ENCODE measurements at regions not wholly inside any gene's neighbourhood (a gene's known extent, or its start where the extent isn't known, plus 50 kb on each side); places are given as distances from the start of the nearest gene placed in this dataset.

GRCh38 chr4:11548597-11549082 lies 119.9 kb upstream of the HS3ST1 start:
- H3K36me3 ChIP-seq (ENCODE audit: control insufficient read depth, low read depth, low read length): no peaks in the 10 kb centered on the region
- no peaks in the 10 kb centered on the region for H3K27me3 ChIP-seq (ENCODE audit: control insufficient read depth, insufficient read depth, low read length)
- no peak overlapping the region for H3K9ac ChIP-seq (ENCODE audit: low read length)
- no peak overlapping the region for H3K4me3 ChIP-seq (ENCODE audit: low read length)
- no peaks in the 10 kb centered on the region for H3K9me3 ChIP-seq (ENCODE audit: control insufficient read depth, low read depth, low read length)
- H3K27ac ChIP-seq (ENCODE audit: low read length): no peak overlapping the region
- no peaks in the 10 kb centered on the region for H3K4me1 ChIP-seq (ENCODE audit: control insufficient read depth, low read depth, low read length)

DNA sequence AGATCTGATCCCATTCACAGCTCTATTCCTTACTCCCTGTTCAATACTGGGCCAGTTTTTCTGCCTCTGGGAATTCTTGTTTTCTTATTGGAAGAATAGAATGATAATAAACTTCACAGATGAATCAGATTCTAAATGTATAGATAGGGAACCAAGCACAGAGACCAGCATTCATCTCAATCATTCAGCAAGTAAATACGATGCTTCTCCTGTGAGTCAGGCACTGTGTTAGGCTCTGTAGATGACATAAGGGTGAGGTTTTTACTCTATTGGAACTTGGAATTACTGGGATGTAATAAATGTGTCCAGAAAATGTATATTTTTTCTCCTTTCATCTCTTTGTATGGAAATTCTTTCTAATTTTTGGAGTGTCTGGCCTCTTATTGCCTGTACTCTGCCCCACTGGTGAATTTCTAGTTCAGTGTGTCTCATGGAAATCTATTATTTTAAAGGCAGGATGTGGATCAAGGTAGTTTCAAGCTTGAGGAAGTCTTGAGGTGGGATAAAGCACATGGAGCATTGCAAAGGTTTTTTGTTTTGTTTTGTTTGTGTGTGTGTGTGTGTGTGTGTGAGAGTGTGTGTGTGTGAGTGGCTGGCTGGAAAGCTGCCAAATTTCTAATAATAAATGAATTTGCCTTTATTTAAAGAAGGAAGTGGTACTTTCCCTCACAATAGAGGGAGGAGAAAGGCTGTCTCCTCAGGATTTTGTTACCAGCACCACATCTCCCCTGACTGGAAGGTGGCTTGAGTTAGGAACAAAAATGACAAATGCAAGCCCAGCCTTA lies 117.9 kb upstream of the HS3ST1 start:
- H3K27me3 ChIP-seq (ENCODE audit: control insufficient read depth, insufficient read depth, low read length): no peaks in the 10 kb centered on the region
- H3K4me1 ChIP-seq (ENCODE audit: control insufficient read depth, low read depth, low read length): no peaks in the 10 kb centered on the region
- no peaks in the 10 kb centered on the region for H3K36me3 ChIP-seq (ENCODE audit: control insufficient read depth, low read depth, low read length)
- no peak overlapping the region for H3K27ac ChIP-seq (ENCODE audit: low read length)
- H3K9ac ChIP-seq (ENCODE audit: low read length): no peak overlapping the region
- no peak overlapping the region for H3K4me3 ChIP-seq (ENCODE audit: low read length)
- H3K9me3 ChIP-seq (ENCODE audit: control insufficient read depth, low read depth, low read length): no peaks in the 10 kb centered on the region

- Histone ChIP-seq H3K4me1 (ENCODE audit: control insufficient read depth, low read depth, low read length) (no peaks in the 10 kb centered on the region), H3K27me3 (ENCODE audit: control insufficient read depth, insufficient read depth, low read length) (no peaks in the 10 kb centered on the region), H3K9me3 (ENCODE audit: control insufficient read depth, low read depth, low read length) (no peaks in the 10 kb centered on the region), H3K36me3 (ENCODE audit: control insufficient read depth, low read depth, low read length) (no peaks in the 10 kb centered on the region), H3K9ac (ENCODE audit: low read length) (no peak overlapping the region), H3K27ac (ENCODE audit: low read length) (no peak overlapping the region), H3K4me3 (ENCODE audit: low read length) (no peak overlapping the region)
Measured at GRCh38 chr4:11545651-11546050, 117.0 kb upstream of the HS3ST1 start.

DNA sequence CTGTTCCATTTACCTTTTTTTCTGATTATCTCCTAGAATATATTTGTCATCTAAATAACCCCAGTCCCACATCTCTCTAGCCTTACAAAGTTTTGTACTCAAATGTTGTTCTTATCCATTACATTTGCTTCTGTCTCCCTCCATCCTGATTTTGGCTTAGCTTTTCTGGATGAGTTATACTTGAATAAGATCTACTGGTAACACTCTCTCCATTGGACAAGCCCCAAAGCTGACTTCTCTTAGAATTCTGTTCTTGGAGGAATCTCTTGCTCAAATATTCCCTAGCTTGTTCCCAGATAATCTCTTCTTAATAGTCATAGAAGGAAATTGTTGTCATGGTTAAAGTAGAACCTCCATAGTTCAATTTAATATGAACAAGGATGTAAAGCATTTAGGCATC lies 115.5 kb upstream of the HS3ST1 start:
- H3K4me3 ChIP-seq (ENCODE audit: low read length): no peak overlapping the region
- no peaks in the 10 kb centered on the region for H3K27me3 ChIP-seq (ENCODE audit: control insufficient read depth, insufficient read depth, low read length)
- no peak overlapping the region for H3K9ac ChIP-seq (ENCODE audit: low read length)
- no peak overlapping the region for H3K27ac ChIP-seq (ENCODE audit: low read length)
- no peaks in the 10 kb centered on the region for H3K36me3 ChIP-seq (ENCODE audit: control insufficient read depth, low read depth, low read length)
- no peaks in the 10 kb centered on the region for H3K9me3 ChIP-seq (ENCODE audit: control insufficient read depth, low read depth, low read length)
- no peaks in the 10 kb centered on the region for H3K4me1 ChIP-seq (ENCODE audit: control insufficient read depth, low read depth, low read length)

GRCh38 chr4:11543706-11544105 lies 115.0 kb upstream of the HS3ST1 start:
- Histone ChIP-seq H3K4me1 (ENCODE audit: control insufficient read depth, low read depth, low read length) (no peaks in the 10 kb centered on the region), H3K36me3 (ENCODE audit: control insufficient read depth, low read depth, low read length) (no peaks in the 10 kb centered on the region), H3K27ac (ENCODE audit: low read length) (no peak overlapping the region), H3K4me3 (ENCODE audit: low read length) (no peak overlapping the region), H3K9me3 (ENCODE audit: control insufficient read depth, low read depth, low read length) (no peaks in the 10 kb centered on the region), H3K27me3 (ENCODE audit: control insufficient read depth, insufficient read depth, low read length) (no peaks in the 10 kb centered on the region), H3K9ac (ENCODE audit: low read length) (no peak overlapping the region)

DNA sequence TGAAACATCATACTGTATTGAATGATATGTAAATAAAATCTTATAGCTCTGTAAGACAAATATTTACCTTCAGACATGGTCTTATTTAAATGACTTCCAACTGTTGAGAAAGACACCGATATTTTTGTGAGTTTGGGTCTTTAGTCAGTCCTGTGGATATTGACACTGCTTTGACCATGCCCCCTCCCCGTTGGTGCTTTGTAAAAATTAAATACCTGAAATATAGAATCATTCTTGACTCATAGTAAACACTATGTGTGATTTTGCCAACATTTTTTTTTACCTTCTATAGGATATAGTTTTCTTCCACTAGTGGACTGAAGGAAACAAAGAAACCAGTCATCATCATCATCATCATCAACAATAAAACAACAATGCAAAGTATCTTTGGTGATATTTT lies 114.3 kb upstream of the HS3ST1 start:
- H3K27me3 ChIP-seq (ENCODE audit: control insufficient read depth, insufficient read depth, low read length): no peaks in the 10 kb centered on the region
- no peaks in the 10 kb centered on the region for H3K4me1 ChIP-seq (ENCODE audit: control insufficient read depth, low read depth, low read length)
- no peaks in the 10 kb centered on the region for H3K36me3 ChIP-seq (ENCODE audit: control insufficient read depth, low read depth, low read length)
- H3K9me3 ChIP-seq (ENCODE audit: control insufficient read depth, low read depth, low read length): no peaks in the 10 kb centered on the region
- no peak overlapping the region for H3K9ac ChIP-seq (ENCODE audit: low read length)
- H3K27ac ChIP-seq (ENCODE audit: low read length): no peak overlapping the region
- no peak overlapping the region for H3K4me3 ChIP-seq (ENCODE audit: low read length)

DNA sequence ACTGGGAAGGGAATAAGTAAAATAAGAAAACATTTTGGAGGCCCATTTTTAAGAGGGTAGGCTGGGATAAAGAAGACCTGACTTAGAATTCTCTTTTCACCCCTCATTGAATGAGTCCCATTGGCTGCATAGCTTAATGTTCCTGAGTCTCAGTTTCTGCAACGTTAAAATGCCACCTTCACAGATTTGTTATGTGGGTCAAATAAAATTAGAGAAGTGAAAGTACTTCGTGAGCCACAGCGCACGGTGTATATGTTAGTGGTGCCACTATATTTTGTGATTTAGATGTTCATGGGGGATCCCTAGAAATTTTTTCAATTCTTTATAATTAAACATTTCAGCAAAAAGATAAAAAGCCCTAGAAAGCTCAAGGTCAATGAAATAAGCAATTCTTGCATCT lies 109.2 kb upstream of the HS3ST1 start:
- Histone ChIP-seq H3K27me3 (ENCODE audit: control insufficient read depth, insufficient read depth, low read length) (no peaks in the 10 kb centered on the region), H3K9ac (ENCODE audit: low read length) (no peak overlapping the region), H3K36me3 (ENCODE audit: control insufficient read depth, low read depth, low read length) (no peaks in the 10 kb centered on the region), H3K4me1 (ENCODE audit: control insufficient read depth, low read depth, low read length) (peaks cover 3% of the 10 kb centered on the region), H3K27ac (ENCODE audit: low read length) (no peak overlapping the region), H3K4me3 (ENCODE audit: low read length) (no peak overlapping the region), H3K9me3 (ENCODE audit: control insufficient read depth, low read depth, low read length) (no peaks in the 10 kb centered on the region)

DNA sequence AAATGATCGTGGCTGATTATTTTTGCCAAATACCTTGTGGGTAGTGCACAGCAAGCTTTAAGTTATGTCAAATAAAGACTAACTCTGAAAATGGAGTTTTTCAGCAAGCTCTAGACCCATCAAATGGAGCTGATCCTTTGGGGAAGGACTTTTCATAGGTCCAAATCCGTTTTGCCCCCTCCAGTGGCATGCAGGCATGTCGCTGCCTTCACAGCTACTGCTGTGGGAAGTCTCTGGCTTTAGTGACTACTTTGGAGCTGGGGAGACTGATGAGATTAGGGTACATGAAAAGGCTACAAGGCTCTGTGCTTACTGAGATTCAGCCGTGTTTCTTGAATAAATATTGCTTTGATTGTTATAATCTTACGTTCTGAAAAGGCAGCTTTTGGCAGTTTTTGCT lies 106.6 kb upstream of the HS3ST1 start:
- H3K9ac ChIP-seq (ENCODE audit: low read length): no peak overlapping the region
- no peak overlapping the region for H3K27ac ChIP-seq (ENCODE audit: low read length)
- H3K4me1 ChIP-seq (ENCODE audit: control insufficient read depth, low read depth, low read length): peaks cover 3% of the 10 kb centered on the region
- no peak overlapping the region for H3K4me3 ChIP-seq (ENCODE audit: low read length)
- no peaks in the 10 kb centered on the region for H3K27me3 ChIP-seq (ENCODE audit: control insufficient read depth, insufficient read depth, low read length)
- H3K36me3 ChIP-seq (ENCODE audit: control insufficient read depth, low read depth, low read length): no peaks in the 10 kb centered on the region
- no peaks in the 10 kb centered on the region for H3K9me3 ChIP-seq (ENCODE audit: control insufficient read depth, low read depth, low read length)

DNA sequence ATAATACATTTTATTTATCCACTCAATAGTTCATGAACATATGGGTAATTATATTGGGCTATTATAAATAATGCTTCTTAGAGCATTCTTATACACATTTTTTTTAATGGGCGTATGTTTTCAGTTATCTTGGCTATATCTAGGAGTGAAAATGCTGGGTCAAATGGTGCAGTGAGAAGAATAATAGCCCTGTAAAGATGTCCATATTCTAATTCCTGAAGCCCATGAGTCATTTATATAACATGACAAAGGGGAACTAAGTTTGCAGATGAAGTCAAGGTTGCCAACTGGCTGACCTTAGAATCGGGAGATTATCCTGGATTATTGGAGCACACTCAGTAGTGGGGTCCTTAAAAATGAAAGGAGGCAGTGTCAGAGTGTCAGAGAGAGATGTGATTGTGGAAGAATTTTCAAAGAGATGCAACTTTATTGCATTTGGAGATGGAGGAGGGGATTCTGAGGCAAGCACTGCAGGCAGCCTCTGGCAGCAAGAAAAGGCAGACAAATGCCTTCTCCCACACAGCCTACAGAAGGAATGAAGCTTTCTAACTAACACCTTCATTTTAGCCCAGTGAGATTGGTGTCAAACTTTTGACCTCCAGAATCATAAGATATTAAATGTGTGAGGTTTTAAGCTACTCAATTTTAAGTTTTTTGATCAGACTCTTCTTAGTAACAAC lies 106.1 kb upstream of the HS3ST1 start:
- Histone ChIP-seq H3K4me3 (ENCODE audit: low read length) (no peak overlapping the region), H3K9me3 (ENCODE audit: control insufficient read depth, low read depth, low read length) (no peaks in the 10 kb centered on the region), H3K27ac (ENCODE audit: low read length) (no peak overlapping the region), H3K4me1 (ENCODE audit: control insufficient read depth, low read depth, low read length) (peaks cover 3% of the 10 kb centered on the region), H3K36me3 (ENCODE audit: control insufficient read depth, low read depth, low read length) (no peaks in the 10 kb centered on the region), H3K9ac (ENCODE audit: low read length) (no peak overlapping the region), H3K27me3 (ENCODE audit: control insufficient read depth, insufficient read depth, low read length) (no peaks in the 10 kb centered on the region)

GRCh38 chr4:11532138-11532537 lies 103.4 kb upstream of the HS3ST1 start:
- peaks cover 3% of the 10 kb centered on the region for H3K4me1 ChIP-seq (ENCODE audit: control insufficient read depth, low read depth, low read length)
- H3K9ac ChIP-seq (ENCODE audit: low read length): no peak overlapping the region
- no peaks in the 10 kb centered on the region for H3K27me3 ChIP-seq (ENCODE audit: control insufficient read depth, insufficient read depth, low read length)
- no peak overlapping the region for H3K4me3 ChIP-seq (ENCODE audit: low read length)
- H3K27ac ChIP-seq (ENCODE audit: low read length): no peak overlapping the region
- no peaks in the 10 kb centered on the region for H3K9me3 ChIP-seq (ENCODE audit: control insufficient read depth, low read depth, low read length)
- no peaks in the 10 kb centered on the region for H3K36me3 ChIP-seq (ENCODE audit: control insufficient read depth, low read depth, low read length)

GRCh38 chr4:11529625-11530201 lies 101.0 kb upstream of the HS3ST1 start:
- no peaks in the 10 kb centered on the region for H3K9me3 ChIP-seq (ENCODE audit: control insufficient read depth, low read depth, low read length)
- no peak overlapping the region for H3K27ac ChIP-seq (ENCODE audit: low read length)
- no peaks in the 10 kb centered on the region for H3K4me1 ChIP-seq (ENCODE audit: control insufficient read depth, low read depth, low read length)
- H3K9ac ChIP-seq (ENCODE audit: low read length): no peak overlapping the region
- H3K36me3 ChIP-seq (ENCODE audit: control insufficient read depth, low read depth, low read length): no peaks in the 10 kb centered on the region
- H3K4me3 ChIP-seq (ENCODE audit: low read length): no peak overlapping the region
- no peaks in the 10 kb centered on the region for H3K27me3 ChIP-seq (ENCODE audit: control insufficient read depth, insufficient read depth, low read length)

Measured in iPS-18a (cell line).